GM13977 (cell line): ENCODE measurements at regions not wholly inside any gene's neighbourhood (a gene's known extent, or its start where the extent isn't known, plus 50 kb on each side); places are given as distances from the start of the nearest gene placed in this dataset.

Source experiments
- DNase-seq: peaks from one replicate; pipeline ENCODE4 v3.0.0; 2012; ENCODE audit warnings: low spot score
- in situ Hi-C: fragments of 300-500 bp; cut with MboI; formaldehyde crosslinking; loops from one replicate; pipeline ENCODE4 v1.12.0; 2022; ENCODE audit warnings: low sequenced_read_pairs, low pct_unique_long_range_greater_than_20kb, mixed read lengths, inconsistent platforms; ENCODE audit not compliant: unreplicated experiment
- TF ChIP-seq, protein P1 (sequence below): IDR thresholded peaks from 2 replicates; pipeline ENCODE4 v1.5.1; 2012; ENCODE audit warnings: mild to moderate bottlenecking, control low read depth; ENCODE audit not compliant: insufficient read depth; ENCODE audit errors: extremely low read depth, missing control alignments

- no peak for DNase-seq
- in situ Hi-C loops = no loop called here
- TF ChIP-seq, protein P1, sequence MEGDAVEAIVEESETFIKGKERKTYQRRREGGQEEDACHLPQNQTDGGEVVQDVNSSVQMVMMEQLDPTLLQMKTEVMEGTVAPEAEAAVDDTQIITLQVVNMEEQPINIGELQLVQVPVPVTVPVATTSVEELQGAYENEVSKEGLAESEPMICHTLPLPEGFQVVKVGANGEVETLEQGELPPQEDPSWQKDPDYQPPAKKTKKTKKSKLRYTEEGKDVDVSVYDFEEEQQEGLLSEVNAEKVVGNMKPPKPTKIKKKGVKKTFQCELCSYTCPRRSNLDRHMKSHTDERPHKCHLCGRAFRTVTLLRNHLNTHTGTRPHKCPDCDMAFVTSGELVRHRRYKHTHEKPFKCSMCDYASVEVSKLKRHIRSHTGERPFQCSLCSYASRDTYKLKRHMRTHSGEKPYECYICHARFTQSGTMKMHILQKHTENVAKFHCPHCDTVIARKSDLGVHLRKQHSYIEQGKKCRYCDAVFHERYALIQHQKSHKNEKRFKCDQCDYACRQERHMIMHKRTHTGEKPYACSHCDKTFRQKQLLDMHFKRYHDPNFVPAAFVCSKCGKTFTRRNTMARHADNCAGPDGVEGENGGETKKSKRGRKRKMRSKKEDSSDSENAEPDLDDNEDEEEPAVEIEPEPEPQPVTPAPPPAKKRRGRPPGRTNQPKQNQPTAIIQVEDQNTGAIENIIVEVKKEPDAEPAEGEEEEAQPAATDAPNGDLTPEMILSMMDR = no peak
Observed at GRCh38 chr15:36313736-36314280, 265.6 kb upstream of the CDIN1 start.

DNA sequence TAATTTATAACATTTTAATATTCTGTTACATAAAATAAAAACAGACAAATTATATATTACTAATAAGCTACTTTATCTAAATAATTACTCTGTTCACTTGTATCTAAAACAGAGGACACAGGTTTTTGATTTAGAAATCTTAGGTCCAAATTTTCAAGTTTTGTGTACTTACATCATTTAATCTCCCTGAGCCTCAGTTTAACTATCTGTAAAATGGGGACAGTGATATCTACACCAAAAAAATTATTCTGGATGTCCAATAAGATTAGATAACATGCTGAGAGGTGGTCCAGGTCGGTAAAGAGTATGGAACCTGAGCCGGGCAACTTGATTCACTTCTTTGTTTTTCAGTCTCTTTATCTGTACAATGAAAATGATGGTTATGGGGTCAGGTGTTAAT is 263.8 kb upstream of the CDIN1 start:
- in situ Hi-C loops = no loop called here
- no peak for DNase-seq
- TF ChIP-seq, protein P1 = no peak

DNA sequence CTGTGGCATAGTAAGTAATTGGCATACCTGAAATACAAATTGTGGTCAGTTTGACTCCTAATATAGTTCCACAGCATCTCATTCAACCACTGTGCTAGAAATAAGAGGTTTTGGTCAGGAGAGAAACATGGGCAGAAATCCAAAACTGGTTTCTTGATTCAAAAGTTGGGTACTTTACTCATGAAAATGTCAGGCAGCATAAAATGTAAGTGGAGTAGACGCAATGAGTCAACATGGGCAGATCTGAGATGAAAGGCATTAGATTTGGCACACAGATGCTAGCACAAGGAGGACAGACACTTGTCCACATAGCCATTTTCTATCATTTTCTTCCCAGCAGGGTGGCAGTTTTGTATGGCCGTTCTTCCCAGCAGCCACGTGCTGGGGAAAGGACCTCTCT is 255.8 kb upstream of the CDIN1 start:
- in situ Hi-C loops = no loop called here
- no peak for DNase-seq
- TF ChIP-seq, protein P1 = no peak

DNA sequence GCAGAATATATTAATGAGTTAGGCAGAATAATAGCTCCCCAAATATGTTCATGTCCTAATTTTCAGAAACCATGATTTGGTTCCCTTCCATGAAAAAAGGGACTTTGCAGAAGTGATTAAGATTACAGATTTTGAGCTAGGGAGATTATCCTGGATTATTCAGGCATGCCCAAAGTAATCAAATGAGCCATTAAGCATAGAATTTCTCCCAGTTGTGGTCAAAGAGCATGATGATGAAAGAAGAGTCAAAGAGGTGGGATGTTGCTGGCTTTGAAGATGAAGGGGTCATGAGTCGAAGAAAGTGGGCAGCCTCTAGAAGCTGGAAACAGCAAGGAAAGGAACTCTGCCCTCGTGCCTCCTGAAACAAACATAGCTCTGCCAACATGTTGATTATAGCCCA is 254.2 kb upstream of the CDIN1 start:
- in situ Hi-C loops = no loop called here
- no peak for DNase-seq
- TF ChIP-seq, protein P1 = no peak

DNA sequence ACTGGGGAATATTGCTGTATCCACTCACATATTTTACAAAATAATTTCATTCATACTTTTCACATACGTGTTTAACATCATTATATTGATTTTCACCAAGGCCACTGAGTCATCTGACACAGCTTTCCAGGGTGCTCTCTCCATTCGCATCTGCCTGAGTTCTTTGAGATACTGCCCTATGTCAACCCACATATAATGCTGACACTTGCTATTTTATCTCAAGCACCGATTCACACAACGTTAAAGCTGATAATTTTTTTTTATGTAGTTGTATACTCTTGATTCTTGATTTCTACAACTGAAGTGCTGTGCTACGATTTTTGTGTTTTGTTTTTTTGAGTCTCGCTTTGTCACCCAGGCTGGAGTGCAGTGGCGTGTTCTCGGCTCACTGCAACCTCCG is 249.8 kb upstream of the CDIN1 start:
- TF ChIP-seq, protein P1 = no peak
- in situ Hi-C loops = no loop called here
- no peak for DNase-seq

- in situ Hi-C loops = no loop called here
Observed at GRCh38 chr15:36330598-36330997, 248.8 kb upstream of the CDIN1 start.

More at GRCh38 chr15:36330598-36330997, 248.8 kb upstream of the CDIN1 start:
- DNase-seq = no peak
- TF ChIP-seq, protein P1 = no peak
